Epithelial cell of proximal tubule (primary cell): ENCODE measurements at regions not wholly inside any gene's neighbourhood (a gene's known extent, or its start where the extent isn't known, plus 50 kb on each side); places are given as distances from the start of the nearest gene placed in this dataset.

ENCODE experiments used
- DNase-seq: peaks from one replicate; pipeline ENCODE4 v3.0.0-alpha.2; 2011; ENCODE audit warnings: low read depth
- H3K4me3 ChIP-seq: 2 replicates; pipeline ENCODE4 v1.5.1; 2011; ENCODE audit warnings: low read depth, mild to moderate bottlenecking, low read length
- CTCF ChIP-seq: conservative IDR thresholded peaks from 2 replicates; pipeline ENCODE4 v1.5.1; 2012; ENCODE audit warnings: low read depth, mild to moderate bottlenecking, low read length

GRCh38 chr9:81508476-81508875 is 180.9 kb downstream of the TLE1 start:
- DNase-seq: no peak
- TF ChIP-seq CTCF: no peak
- no peak overlapping the region for H3K4me3 ChIP-seq

- no peak for TF ChIP-seq CTCF
- H3K4me3 ChIP-seq: no peak overlapping the region
- DNase-seq: no peak
Observed at GRCh38 chr9:81506941-81507864, 182.1 kb downstream of the TLE1 start.

GRCh38 chr9:81499594-81499993 is 189.8 kb downstream of the TLE1 start:
- TF ChIP-seq CTCF: no peak
- DNase-seq: no peak
- H3K4me3 ChIP-seq: no peak overlapping the region

GRCh38 chr9:81499021-81499454 is 190.3 kb downstream of the TLE1 start:
- DNase-seq: no peak
- no peak overlapping the region for H3K4me3 ChIP-seq
- no peak for TF ChIP-seq CTCF

GRCh38 chr9:81498576-81498975 is 190.8 kb downstream of the TLE1 start:
- no peak for TF ChIP-seq CTCF
- no peak for DNase-seq
- no peak overlapping the region for H3K4me3 ChIP-seq

- DNase-seq: no peak
- no peak for TF ChIP-seq CTCF
- H3K4me3 ChIP-seq: no peak overlapping the region
Observed at GRCh38 chr9:81497091-81497490, 192.3 kb downstream of the TLE1 start.
